H1 (cell line): ENCODE measurements at regions not wholly inside any gene's neighbourhood (a gene's known extent, or its start where the extent isn't known, plus 50 kb on each side); places are given as distances from the start of the nearest gene placed in this dataset.

Source experiments
- TAF7 ChIP-seq: optimal IDR thresholded peaks from 2 replicates; pipeline ENCODE3; 2011; ENCODE audit warnings: low read depth, mild to moderate bottlenecking, inconsistent platforms, low read length, moderate library complexity, borderline replicate concordance
- TF ChIP-seq, protein P1 (sequence below), 3 experiments: IDR thresholded peaks; 1 replicate in 2 of 3; 2 replicates in 1 of 3; pipeline versions ENCODE4 v1.5.1 to v1.6.1; 2011; ENCODE audit warnings: low read length in 3 of 3, mild to moderate bottlenecking in 3 of 3, inconsistent platforms in 2 of 3, low read depth in 1 of 3, moderate library complexity in 1 of 3; ENCODE audit not compliant: insufficient read depth in 1 of 3; ENCODE audit errors: control extremely low read depth in 1 of 3

DNA sequence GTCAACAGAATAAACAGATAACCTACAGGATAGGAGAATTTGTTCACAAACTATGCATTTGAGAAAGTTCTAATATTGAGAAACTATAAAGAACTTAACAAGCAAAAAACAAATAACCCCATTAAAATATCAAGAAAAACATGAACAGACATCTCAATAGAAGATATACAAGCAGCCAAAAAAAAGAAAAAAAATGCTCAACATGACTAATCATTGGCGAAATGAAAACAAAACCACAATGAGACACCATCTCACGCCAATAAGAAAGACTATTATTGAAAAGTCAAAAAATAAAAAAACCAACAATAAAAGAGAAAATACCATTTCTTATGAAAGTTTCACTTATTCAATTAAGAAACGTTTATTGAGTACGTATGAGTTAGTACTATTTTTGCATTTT, 800.5 kb downstream of the CBLN2 start:
- no peak for TF ChIP-seq TAF7
- TF ChIP-seq, protein P1, sequence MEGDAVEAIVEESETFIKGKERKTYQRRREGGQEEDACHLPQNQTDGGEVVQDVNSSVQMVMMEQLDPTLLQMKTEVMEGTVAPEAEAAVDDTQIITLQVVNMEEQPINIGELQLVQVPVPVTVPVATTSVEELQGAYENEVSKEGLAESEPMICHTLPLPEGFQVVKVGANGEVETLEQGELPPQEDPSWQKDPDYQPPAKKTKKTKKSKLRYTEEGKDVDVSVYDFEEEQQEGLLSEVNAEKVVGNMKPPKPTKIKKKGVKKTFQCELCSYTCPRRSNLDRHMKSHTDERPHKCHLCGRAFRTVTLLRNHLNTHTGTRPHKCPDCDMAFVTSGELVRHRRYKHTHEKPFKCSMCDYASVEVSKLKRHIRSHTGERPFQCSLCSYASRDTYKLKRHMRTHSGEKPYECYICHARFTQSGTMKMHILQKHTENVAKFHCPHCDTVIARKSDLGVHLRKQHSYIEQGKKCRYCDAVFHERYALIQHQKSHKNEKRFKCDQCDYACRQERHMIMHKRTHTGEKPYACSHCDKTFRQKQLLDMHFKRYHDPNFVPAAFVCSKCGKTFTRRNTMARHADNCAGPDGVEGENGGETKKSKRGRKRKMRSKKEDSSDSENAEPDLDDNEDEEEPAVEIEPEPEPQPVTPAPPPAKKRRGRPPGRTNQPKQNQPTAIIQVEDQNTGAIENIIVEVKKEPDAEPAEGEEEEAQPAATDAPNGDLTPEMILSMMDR (IDR thresholded peaks at IDR 0.05; ENCODE audit: control extremely low read depth in 1 of 3, insufficient read depth in 1 of 3, low read depth in 1 of 3, low read length in 3 of 3) = no peak
